SH-SY5Y (cell line): ENCODE measurements at regions not wholly inside any gene's neighbourhood (a gene's known extent, or its start where the extent isn't known, plus 50 kb on each side); places are given as distances from the start of the nearest gene placed in this dataset.

Experiments used
- GATA2 ChIP-seq: IDR thresholded peaks from 2 replicates; pipeline ENCODE4 v1.6.1; 2011; ENCODE audit warnings: mild to moderate bottlenecking, low read depth, low read length
- GATA3 ChIP-seq: IDR thresholded peaks from 2 replicates; pipeline ENCODE4 v1.6.1; 2011; ENCODE audit warnings: low read depth, mild to moderate bottlenecking, low read length, moderate library complexity

DNA sequence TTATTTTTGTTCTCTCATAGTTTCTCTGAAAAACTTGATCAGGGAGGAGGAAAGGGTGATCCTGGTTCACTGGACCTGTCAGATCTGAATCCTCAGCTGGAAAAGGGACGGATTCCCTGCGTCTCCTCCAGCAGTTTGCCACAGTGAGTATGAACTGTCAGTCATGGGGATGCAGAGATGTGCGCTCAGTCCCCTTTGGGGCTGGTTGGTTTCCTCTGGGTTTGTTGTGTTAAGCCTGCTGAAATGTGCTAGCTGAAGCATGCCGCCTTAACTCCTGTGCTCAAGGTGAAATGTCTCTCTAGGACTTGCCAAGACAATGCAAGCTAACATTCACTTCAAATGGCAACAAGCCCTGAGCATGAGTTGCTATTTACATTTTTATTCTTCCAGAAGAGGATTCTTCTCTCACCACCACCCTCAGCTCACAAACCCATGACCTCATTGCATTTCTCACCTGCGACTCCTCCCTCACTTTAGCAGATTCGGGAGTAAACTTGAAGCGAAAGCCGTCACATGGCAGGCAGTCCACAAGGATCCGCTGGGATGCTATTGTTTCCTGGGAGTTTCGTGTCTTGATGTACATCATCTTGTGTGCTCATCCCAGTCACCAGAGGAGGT lies 192.9 kb upstream of the FZD8 start:
- TF ChIP-seq GATA3 (no peak), GATA2 (no peak)
